HEK293 (cell line): ENCODE measurements at regions not wholly inside any gene's neighbourhood (a gene's known extent, or its start where the extent isn't known, plus 50 kb on each side); places are given as distances from the start of the nearest gene placed in this dataset.

Source experiments
- CTCF ChIA-PET: fragments of 350-600 bp; formaldehyde crosslinking; extraction: SDS; loops from one replicate; lab custom pipeline; 2021; ENCODE audit warnings: antibody characterized with exemption; lab: Yijun Ruan, JAX
- POLR2A ChIA-PET: fragments of 300-600 bp; formaldehyde crosslinking; extraction: SDS; loops from one replicate; lab custom pipeline; 2020; ENCODE audit warnings: antibody characterized with exemption, inconsistent platforms; lab: Yijun Ruan, JAX
- H3K27ac ChIP-seq: fragments of 200-500 bp; sonication (Bioruptor generic); 2 replicates; pipeline ENCODE4 v1.5.1; 2014; ENCODE audit warnings: low read depth, low read length, control low read depth, inconsistent platforms; ENCODE audit errors: extremely low read depth
- H3K36me3 ChIP-seq, 2 experiments: fragments of 200-500 bp in 1 of 2; sonication (Bioruptor generic) in 1 of 2; 1 replicate in 1 of 2; 2 replicates in 1 of 2; pipeline ENCODE4 v1.5.1; 2014 to 2017; ENCODE audit warnings: inconsistent platforms in 2 of 2, low read length in 2 of 2; ENCODE audit not compliant: control insufficient read depth in 2 of 2, insufficient read depth in 1 of 2
- H3K4me1 ChIP-seq: fragments of 200-500 bp; sonication (Bioruptor generic); 2 replicates; pipeline ENCODE4 v1.5.1; 2014; ENCODE audit warnings: mild to moderate bottlenecking, low read length, inconsistent platforms; ENCODE audit not compliant: control insufficient read depth, insufficient read depth
- H3K4me3 ChIP-seq: 2 replicates; pipeline ENCODE4 v1.5.1; 2011; ENCODE audit warnings: low read depth, mild to moderate bottlenecking, control low read depth, low read length, moderate library complexity
- H3K9me3 ChIP-seq: fragments of 200-500 bp; sonication (Bioruptor generic); 2 replicates; pipeline ENCODE4 v1.5.1; 2014; ENCODE audit warnings: low read depth, low read length, inconsistent platforms; ENCODE audit not compliant: control insufficient read depth, insufficient read depth
- EGR2 ChIP-seq: fragments of 450-650 bp; formaldehyde crosslinking; IDR thresholded peaks from 2 replicates; pipeline ENCODE4 v1.5.1; 2016; ENCODE audit warnings: low read depth, missing biosample characterization, missing genetic modification characterization
- MZF1 ChIP-seq: fragments of 450-650 bp; formaldehyde crosslinking; IDR thresholded peaks from 2 replicates; pipeline ENCODE4 v1.5.1; 2017; ENCODE audit warnings: missing biosample characterization, missing genetic modification characterization, borderline replicate concordance
- OSR2 ChIP-seq: fragments of 450-650 bp; formaldehyde crosslinking; IDR thresholded peaks from 2 replicates; pipeline ENCODE4 v1.5.1; 2016; ENCODE audit warnings: missing biosample characterization, missing genetic modification characterization
- PRDM2 ChIP-seq: fragments of 450-650 bp; formaldehyde crosslinking; IDR thresholded peaks from 2 replicates; pipeline ENCODE4 v1.5.1; 2016; ENCODE audit warnings: missing biosample characterization, missing genetic modification characterization, borderline replicate concordance
- SP7 ChIP-seq: fragments of 450-650 bp; formaldehyde crosslinking; IDR thresholded peaks from 2 replicates; pipeline ENCODE4 v1.5.1; 2016; ENCODE audit warnings: missing biosample characterization, missing genetic modification characterization
- TCF7L2 ChIP-seq: IDR thresholded peaks from 2 replicates; pipeline ENCODE4 v1.6.1; 2011; ENCODE audit warnings: low read depth, mild to moderate bottlenecking, inconsistent platforms, low read length, moderate library complexity, borderline replicate concordance
- ZBTB11 ChIP-seq: fragments of 450-650 bp; formaldehyde crosslinking; conservative IDR thresholded peaks from 2 replicates; pipeline ENCODE4 v1.5.1; 2016; ENCODE audit warnings: low read depth, missing biosample characterization, missing genetic modification characterization
- ZIC2 ChIP-seq: fragments of 450-650 bp; formaldehyde crosslinking; IDR thresholded peaks from 2 replicates; pipeline ENCODE4 v1.5.1; 2016; ENCODE audit warnings: missing biosample characterization, missing genetic modification characterization
- ZNF155 ChIP-seq: fragments of 450-650 bp; formaldehyde crosslinking; IDR thresholded peaks from 2 replicates; pipeline ENCODE4 v1.5.1; 2016; ENCODE audit warnings: missing biosample characterization, missing genetic modification characterization
- ZNF266 ChIP-seq: fragments of 450-650 bp; formaldehyde crosslinking; IDR thresholded peaks from 2 replicates; pipeline ENCODE4 v1.5.1; 2016; ENCODE audit warnings: missing biosample characterization, missing genetic modification characterization, low read depth
- ZNF280D ChIP-seq: fragments of 450-650 bp; formaldehyde crosslinking; IDR thresholded peaks from 2 replicates; pipeline ENCODE4 v1.5.1; 2016; ENCODE audit warnings: missing biosample characterization, missing genetic modification characterization
- ZNF311 ChIP-seq: fragments of 450-650 bp; formaldehyde crosslinking; IDR thresholded peaks from 2 replicates; pipeline ENCODE4 v1.5.1; 2017; ENCODE audit warnings: missing biosample characterization, missing genetic modification characterization, borderline replicate concordance
- ZNF354C ChIP-seq: fragments of 450-650 bp; formaldehyde crosslinking; IDR thresholded peaks from 2 replicates; pipeline ENCODE4 v1.5.1; 2016; ENCODE audit warnings: missing biosample characterization, missing genetic modification characterization, low read depth, borderline replicate concordance
- ZNF510 ChIP-seq: fragments of 450-650 bp; formaldehyde crosslinking; IDR thresholded peaks from 2 replicates; pipeline ENCODE4 v1.5.1; 2018; ENCODE audit warnings: mild to moderate bottlenecking, missing genetic modification characterization, missing biosample characterization; ENCODE audit not compliant: insufficient replicate concordance
- ZNF529 ChIP-seq: fragments of 450-650 bp; formaldehyde crosslinking; IDR thresholded peaks from 2 replicates; pipeline ENCODE4 v1.5.1; 2017; ENCODE audit warnings: missing genetic modification characterization, missing biosample characterization; ENCODE audit not compliant: insufficient replicate concordance
- ZNF530 ChIP-seq: fragments of 450-650 bp; formaldehyde crosslinking; IDR thresholded peaks from 2 replicates; pipeline ENCODE4 v1.5.1; 2016; ENCODE audit warnings: low read depth, missing biosample characterization, missing genetic modification characterization
- ZNF549 ChIP-seq: fragments of 450-650 bp; IDR thresholded peaks from 2 replicates; pipeline ENCODE4 v1.5.1; 2018; ENCODE audit warnings: missing biosample characterization, missing genetic modification characterization, mild to moderate bottlenecking, inconsistent platforms, moderate library complexity
- ZSCAN23 ChIP-seq: fragments of 450-650 bp; formaldehyde crosslinking; IDR thresholded peaks from 2 replicates; pipeline ENCODE4 v1.5.1; 2016; ENCODE audit warnings: missing biosample characterization, missing genetic modification characterization
- ZXDB ChIP-seq: fragments of 450-650 bp; formaldehyde crosslinking; IDR thresholded peaks from 2 replicates; pipeline ENCODE4 v1.5.1; 2016; ENCODE audit warnings: missing biosample characterization, missing genetic modification characterization

- CTCF ChIA-PET: interaction anchor here (0.6 to 0.8 kb wide), 2 partner anchors 20 to 953 kb away, joined by 3 to 4 read pairs; no protein-coding TSS in a partner anchor
- Histone ChIP-seq H3K27ac (no peak overlapping the region), H3K4me3 (no peak overlapping the region), H3K4me1 (no peaks in the 10 kb centered on the region), H3K9me3 (no peaks in the 10 kb centered on the region), H3K36me3 (no peaks in the 10 kb centered on the region)
- POLR2A ChIA-PET: no interaction called here
- TF ChIP-seq ZNF354C (tag by site-specific recombination): no peak
- no peak for TF ChIP-seq OSR2 (tag by site-specific recombination)
- no peak for TF ChIP-seq EGR2 (tag by site-specific recombination)
- TF ChIP-seq ZNF549 (tag by site-specific recombination): no peak
- no peak for TF ChIP-seq ZNF280D (tag by site-specific recombination)
- no peak for TF ChIP-seq SP7
Observed at GRCh38 chr1:80036690-80037432, 1030.3 kb upstream of the ADGRL4 start.

GRCh38 chr1:80023358-80023757, 1016.8 kb upstream of the ADGRL4 start:
- ChIA-PET POLR2A (no interaction called here), CTCF (no interaction called here)
- Histone ChIP-seq H3K4me1 (no peaks in the 10 kb centered on the region), H3K36me3 (no peaks in the 10 kb centered on the region), H3K4me3 (no peak overlapping the region), H3K27ac (no peak overlapping the region), H3K9me3 (no peaks in the 10 kb centered on the region)
- TF ChIP-seq ZNF155 (no peak), ZSCAN23 (tag by site-specific recombination) (no peak)

- POLR2A ChIA-PET: no interaction called here
- CTCF ChIA-PET: no interaction called here
- Histone ChIP-seq H3K4me1 (no peaks in the 10 kb centered on the region), H3K36me3 (no peaks in the 10 kb centered on the region), H3K9me3 (no peaks in the 10 kb centered on the region), H3K27ac (no peak overlapping the region), H3K4me3 (no peak overlapping the region)
- no peak for TF ChIP-seq PRDM2 (tag by site-specific recombination)
- no peak for TF ChIP-seq ZNF510
- TF ChIP-seq ZIC2: no peak
- no peak for TF ChIP-seq ZBTB11 (tag by site-specific recombination)
- TF ChIP-seq ZXDB (tag by site-specific recombination): no peak
- TF ChIP-seq ZNF311: no peak
- TF ChIP-seq TCF7L2: no peak
- no peak for TF ChIP-seq ZNF266 (tag by site-specific recombination)
- no peak for TF ChIP-seq MZF1 (tag by site-specific recombination)
- no peak for TF ChIP-seq ZNF529 (tag by site-specific recombination)
- no peak for TF ChIP-seq ZNF530 (tag by site-specific recombination)
Observed at GRCh38 chr1:80021891-80022290, 1015.4 kb upstream of the ADGRL4 start.
